Prostate gland (tissue), 2 donors: ENCODE measurements at regions not wholly inside any gene's neighbourhood (a gene's known extent, or its start where the extent isn't known, plus 50 kb on each side); places are given as distances from the start of the nearest gene placed in this dataset.

Experiments used
- DNase-seq: peaks from one replicate; pipeline ENCODE4 v3.0.0-alpha.2; 2019; ENCODE audit warnings: low spot score
- H3K27ac ChIP-seq, 2 donors: fragments of 200-600 bp; sonication (generic); 2 replicates each; pipeline ENCODE4 v1.5.1; 2017 to 2019
- H3K27me3 ChIP-seq: fragments of 200-600 bp; sonication (generic); replicated peaks from 2 replicates; pipeline ENCODE4 v1.5.1; 2019; ENCODE audit not compliant: insufficient read depth
- H3K36me3 ChIP-seq, 2 donors: fragments of 200-600 bp; sonication (generic); 1 replicate in 1 of 2; 2 replicates in 1 of 2; pipeline versions ENCODE4 v1.5.1 to v1.8.1; 2017 to 2019
- H3K4me1 ChIP-seq: fragments of 200-600 bp; sonication (generic); replicated peaks from 2 replicates; pipeline ENCODE4 v1.5.1; 2019
- H3K4me3 ChIP-seq, 2 donors: fragments of 200-600 bp; sonication (generic); 2 replicates each; pipeline ENCODE4 v1.5.1; 2017 to 2019
- H3K9me3 ChIP-seq: fragments of 200-600 bp; sonication (generic); 2 replicates; pipeline ENCODE4 v1.5.1; 2017
- POLR2A ChIP-seq: fragments of 450-650 bp; IDR thresholded peaks from one replicate; pipeline ENCODE4 v1.6.1; 2016; ENCODE audit warnings: antibody characterized with exemption, mild to moderate bottlenecking
- POLR2AphosphoS5 ChIP-seq: sonication (generic); formaldehyde crosslinking; IDR thresholded peaks from one replicate; pipeline ENCODE4 v1.6.1; 2017; ENCODE audit warnings: antibody characterized with exemption
- WGBS: methylation state at CpG from one replicate; pipeline ENCODE4 v1.1.5; 2018; 5-methylcytosine and 5-hydroxymethylcytosine counted together
- intact Hi-C: fragments of 100-400 bp; cut with DNase I; formaldehyde crosslinking; loops from one replicate; pipeline ENCODE4 v1.14.2; 2022
- TF ChIP-seq, protein P1 (sequence below), 4 experiments: fragments of 200-600 bp in 2 of 4; fragments of 450-650 bp in 2 of 4; sonication (generic) in 2 of 4; IDR thresholded peaks; 1 replicate in 3 of 4; 2 replicates in 1 of 4; pipeline ENCODE4 v1.5.1; 2016 to 2019; ENCODE audit warnings: antibody characterized with exemption in 4 of 4, mild to moderate bottlenecking in 2 of 4, moderate library complexity in 2 of 4

GRCh38 chrX:137483554-137483953 lies 82.4 kb upstream of the ZIC3 start:
- intact Hi-C loops, result no loop called here
- no peak for DNase-seq

DNA sequence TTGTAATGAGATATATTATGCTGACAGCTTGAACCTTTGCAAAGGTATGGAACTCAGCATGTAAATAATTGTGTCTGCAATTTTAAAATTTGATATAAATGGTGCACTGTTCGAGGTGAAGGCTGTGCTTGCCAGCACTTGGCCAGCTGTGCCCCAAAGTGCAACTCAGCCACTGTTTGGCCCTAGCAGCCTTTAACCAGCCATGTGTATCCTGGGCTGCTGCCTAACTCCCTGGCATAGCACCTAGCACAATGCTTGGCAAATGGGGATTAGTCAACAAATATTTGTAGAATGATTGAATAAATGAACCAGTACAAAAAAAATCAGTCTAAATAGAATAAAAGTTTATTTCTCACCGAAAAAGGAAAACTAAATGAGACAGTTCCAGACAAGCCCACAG lies 83.8 kb upstream of the ZIC3 start:
- Histone ChIP-seq H3K36me3 (no peaks in the 10 kb centered on the region), H3K27me3 (no peaks in the 10 kb centered on the region), H3K27ac (no peak overlapping the region), H3K4me1 (no peaks in the 10 kb centered on the region), H3K4me3 (no peak overlapping the region), H3K9me3 (no peaks in the 10 kb centered on the region)
- intact Hi-C loops, result no loop called here
- WGBS, result 60% methylated on average over 2 of the region's 2 CpGs
- no peak for TF ChIP-seq POLR2A
- TF ChIP-seq POLR2AphosphoS5, result no peak
- TF ChIP-seq, protein P1, sequence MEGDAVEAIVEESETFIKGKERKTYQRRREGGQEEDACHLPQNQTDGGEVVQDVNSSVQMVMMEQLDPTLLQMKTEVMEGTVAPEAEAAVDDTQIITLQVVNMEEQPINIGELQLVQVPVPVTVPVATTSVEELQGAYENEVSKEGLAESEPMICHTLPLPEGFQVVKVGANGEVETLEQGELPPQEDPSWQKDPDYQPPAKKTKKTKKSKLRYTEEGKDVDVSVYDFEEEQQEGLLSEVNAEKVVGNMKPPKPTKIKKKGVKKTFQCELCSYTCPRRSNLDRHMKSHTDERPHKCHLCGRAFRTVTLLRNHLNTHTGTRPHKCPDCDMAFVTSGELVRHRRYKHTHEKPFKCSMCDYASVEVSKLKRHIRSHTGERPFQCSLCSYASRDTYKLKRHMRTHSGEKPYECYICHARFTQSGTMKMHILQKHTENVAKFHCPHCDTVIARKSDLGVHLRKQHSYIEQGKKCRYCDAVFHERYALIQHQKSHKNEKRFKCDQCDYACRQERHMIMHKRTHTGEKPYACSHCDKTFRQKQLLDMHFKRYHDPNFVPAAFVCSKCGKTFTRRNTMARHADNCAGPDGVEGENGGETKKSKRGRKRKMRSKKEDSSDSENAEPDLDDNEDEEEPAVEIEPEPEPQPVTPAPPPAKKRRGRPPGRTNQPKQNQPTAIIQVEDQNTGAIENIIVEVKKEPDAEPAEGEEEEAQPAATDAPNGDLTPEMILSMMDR (IDR thresholded peaks at IDR 0.05), result no peak
- no peak for DNase-seq

More at GRCh38 chrX:137483554-137483953, 82.4 kb upstream of the ZIC3 start:
- Histone ChIP-seq H3K4me1 (no peaks in the 10 kb centered on the region), H3K9me3 (no peaks in the 10 kb centered on the region), H3K4me3 (no peak overlapping the region), H3K36me3 (no peaks in the 10 kb centered on the region), H3K27ac (no peak overlapping the region), H3K27me3 (no peaks in the 10 kb centered on the region)
- TF ChIP-seq POLR2A (no peak), POLR2AphosphoS5 (no peak)
- TF ChIP-seq, protein P1 (IDR thresholded peaks at IDR 0.05), result no peak

DNA sequence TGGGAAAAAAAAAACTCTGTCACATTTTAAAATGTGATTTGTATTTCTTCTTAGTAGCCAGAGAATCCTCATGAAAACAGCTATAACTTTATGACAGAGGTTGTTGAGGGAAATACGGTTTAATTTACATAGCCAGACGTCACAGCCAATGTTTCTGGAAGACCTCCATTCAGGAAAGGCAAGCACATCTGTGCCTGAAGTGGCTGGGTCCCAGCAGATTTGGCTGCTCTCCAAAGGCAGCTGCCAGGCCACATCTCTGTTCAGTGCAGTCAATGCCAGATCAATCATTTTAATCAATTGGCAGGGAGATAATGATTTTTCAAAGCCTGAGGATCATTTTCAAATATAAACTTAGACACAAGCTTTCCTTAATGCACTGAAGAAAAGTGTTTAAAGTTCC lies 86.5 kb upstream of the ZIC3 start:
- no peaks in the 10 kb centered on the region for H3K9me3 ChIP-seq
- intact Hi-C loops, result no loop called here
- no peaks in the 10 kb centered on the region for H3K36me3 ChIP-seq
- TF ChIP-seq, protein P1 (IDR thresholded peaks at IDR 0.05), result no peak
- TF ChIP-seq POLR2A, result no peak
- no peak for TF ChIP-seq POLR2AphosphoS5
- H3K27me3 ChIP-seq, result no peaks in the 10 kb centered on the region
- H3K4me1 ChIP-seq, result no peaks in the 10 kb centered on the region
- DNase-seq, result no peak
- 0% methylated on average over 2 of the region's 2 CpGs for WGBS
- no peak overlapping the region for H3K4me3 ChIP-seq
- H3K27ac ChIP-seq, result no peak overlapping the region

GRCh38 chrX:137441711-137442110 lies 124.2 kb upstream of the ZIC3 start:
- intact Hi-C loops, result no loop called here
- WGBS, result 97% methylated on average over 7 of the region's 24 CpGs

GRCh38 chrX:137432609-137433008 lies 133.3 kb upstream of the ZIC3 start:
- H3K27ac ChIP-seq, result no peak overlapping the region
- peaks cover 2% of the 10 kb centered on the region for H3K27me3 ChIP-seq
- H3K4me3 ChIP-seq, result no peak overlapping the region
- 14% methylated on average over 1 of the region's 1 CpG for WGBS
- TF ChIP-seq, protein P1 (IDR thresholded peaks at IDR 0.05), result peak in 1 of 4 experiments; percentile 14
- TF ChIP-seq POLR2AphosphoS5, result no peak
- no peaks in the 10 kb centered on the region for H3K4me1 ChIP-seq
- H3K36me3 ChIP-seq, result no peaks in the 10 kb centered on the region
- DNase-seq, result no peak
- no peaks in the 10 kb centered on the region for H3K9me3 ChIP-seq
- intact Hi-C loops, result no loop called here

More at GRCh38 chrX:137441711-137442110, 124.2 kb upstream of the ZIC3 start:
- DNase-seq, result no peak
- Histone ChIP-seq H3K27me3 (no peaks in the 10 kb centered on the region), H3K9me3 (no peaks in the 10 kb centered on the region), H3K4me1 (no peaks in the 10 kb centered on the region), H3K4me3 (no peak overlapping the region), H3K27ac (no peak overlapping the region), H3K36me3 (no peaks in the 10 kb centered on the region)
- TF ChIP-seq, protein P1 (IDR thresholded peaks at IDR 0.05), result no peak
- TF ChIP-seq POLR2A (no peak), POLR2AphosphoS5 (no peak)
